Activated B cell treated with CpG ODN at 0.5 μM for 24 hours (primary cell): ENCODE measurements at regions not wholly inside any gene's neighbourhood (a gene's known extent, or its start where the extent isn't known, plus 50 kb on each side); places are given as distances from the start of the nearest gene placed in this dataset.
"Not testable (repeated sequence)": the region's sequence is repeated elsewhere in the genome, so short reads cannot be mapped to it uniquely, and the experiment has no call there.

ENCODE experiments used
- ATAC-seq: fragments of 200-7000 bp; cut with Tn5 transposase; one replicate; pipeline ENCODE4 v1.10.0; 2021; ENCODE audit warnings: low read depth, mild to moderate bottlenecking, moderate library complexity
- CTCF ChIA-PET: fragments of 350-600 bp; sonication (Branson Sonifier 250); formaldehyde crosslinking; loops from one replicate; lab custom pipeline; 2021; ENCODE audit warnings: antibody characterized with exemption; lab: Charles Lee
- POLR2A ChIA-PET: fragments of 350-600 bp; sonication (Branson Sonifier 250); formaldehyde crosslinking; loops from one replicate; lab custom pipeline; 2021; ENCODE audit warnings: antibody characterized with exemption; lab: Charles Lee
- DNase-seq: peaks from one replicate; pipeline ENCODE4 v3.0.0; 2022
- H3K27ac Mint-ChIP-seq: one replicate; pipeline ENCODE4 v1.8.0; 2020; ENCODE audit warnings: mixed read lengths
- H3K27me3 Mint-ChIP-seq: one replicate; pipeline ENCODE4 v1.8.0; 2021; ENCODE audit warnings: mixed read lengths
- H3K36me3 Mint-ChIP-seq: one replicate; pipeline ENCODE4 v1.8.0; 2021; ENCODE audit warnings: low read depth, mixed read lengths
- H3K4me1 Mint-ChIP-seq: one replicate; pipeline ENCODE4 v1.8.0; 2021; ENCODE audit warnings: mixed read lengths
- H3K4me3 Mint-ChIP-seq: one replicate; pipeline ENCODE4 v1.8.0; 2020; ENCODE audit warnings: mild to moderate bottlenecking, mixed read lengths
- H3K9me3 Mint-ChIP-seq: one replicate; pipeline ENCODE4 v1.8.0; 2020; ENCODE audit warnings: mixed read lengths
- intact Hi-C: fragments of 100-400 bp; cut with micrococcal nuclease; formaldehyde crosslinking; loops from one replicate; pipeline ENCODE4 v1.15.1; 2024
- TF ChIP-seq, protein P1 (sequence below): fragments of 200-600 bp; IDR thresholded peaks from one replicate; pipeline ENCODE4 v1.8.0; 2022; ENCODE audit warnings: antibody characterized with exemption, mild to moderate bottlenecking

DNA sequence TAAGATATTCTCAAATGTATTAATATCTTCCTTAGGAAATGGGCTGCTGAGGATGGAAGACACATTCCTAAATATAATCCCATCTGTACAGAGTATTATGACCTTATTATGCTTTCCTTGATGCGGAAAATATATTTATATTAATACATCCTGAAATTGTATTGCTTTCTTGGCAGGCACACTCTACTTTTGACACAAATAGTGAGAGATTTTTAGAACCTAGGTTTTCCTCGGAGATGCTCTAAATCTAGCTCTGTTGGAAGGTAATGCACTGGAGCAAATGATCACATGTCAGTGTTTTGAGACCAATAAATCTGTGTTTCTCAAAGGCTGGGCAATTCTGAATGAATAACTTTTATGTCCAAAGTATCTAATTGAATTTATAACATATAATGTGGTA, 94.3 kb upstream of the MAGEC2 start:
- no peaks in the 10 kb centered on the region for H3K4me1 Mint-ChIP-seq
- no peak for ATAC-seq
- no peaks in the 10 kb centered on the region for H3K27me3 Mint-ChIP-seq
- H3K9me3 Mint-ChIP-seq: peaks cover 2% of the 10 kb centered on the region
- no peak overlapping the region for H3K4me3 Mint-ChIP-seq
- ChIA-PET POLR2A (no interaction called here), CTCF (no interaction called here)
- no peak for DNase-seq
- H3K36me3 Mint-ChIP-seq: no peaks in the 10 kb centered on the region
- intact Hi-C loops: no loop called here
- no peak overlapping the region for H3K27ac Mint-ChIP-seq
- TF ChIP-seq, protein P1, sequence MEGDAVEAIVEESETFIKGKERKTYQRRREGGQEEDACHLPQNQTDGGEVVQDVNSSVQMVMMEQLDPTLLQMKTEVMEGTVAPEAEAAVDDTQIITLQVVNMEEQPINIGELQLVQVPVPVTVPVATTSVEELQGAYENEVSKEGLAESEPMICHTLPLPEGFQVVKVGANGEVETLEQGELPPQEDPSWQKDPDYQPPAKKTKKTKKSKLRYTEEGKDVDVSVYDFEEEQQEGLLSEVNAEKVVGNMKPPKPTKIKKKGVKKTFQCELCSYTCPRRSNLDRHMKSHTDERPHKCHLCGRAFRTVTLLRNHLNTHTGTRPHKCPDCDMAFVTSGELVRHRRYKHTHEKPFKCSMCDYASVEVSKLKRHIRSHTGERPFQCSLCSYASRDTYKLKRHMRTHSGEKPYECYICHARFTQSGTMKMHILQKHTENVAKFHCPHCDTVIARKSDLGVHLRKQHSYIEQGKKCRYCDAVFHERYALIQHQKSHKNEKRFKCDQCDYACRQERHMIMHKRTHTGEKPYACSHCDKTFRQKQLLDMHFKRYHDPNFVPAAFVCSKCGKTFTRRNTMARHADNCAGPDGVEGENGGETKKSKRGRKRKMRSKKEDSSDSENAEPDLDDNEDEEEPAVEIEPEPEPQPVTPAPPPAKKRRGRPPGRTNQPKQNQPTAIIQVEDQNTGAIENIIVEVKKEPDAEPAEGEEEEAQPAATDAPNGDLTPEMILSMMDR: no peak

DNA sequence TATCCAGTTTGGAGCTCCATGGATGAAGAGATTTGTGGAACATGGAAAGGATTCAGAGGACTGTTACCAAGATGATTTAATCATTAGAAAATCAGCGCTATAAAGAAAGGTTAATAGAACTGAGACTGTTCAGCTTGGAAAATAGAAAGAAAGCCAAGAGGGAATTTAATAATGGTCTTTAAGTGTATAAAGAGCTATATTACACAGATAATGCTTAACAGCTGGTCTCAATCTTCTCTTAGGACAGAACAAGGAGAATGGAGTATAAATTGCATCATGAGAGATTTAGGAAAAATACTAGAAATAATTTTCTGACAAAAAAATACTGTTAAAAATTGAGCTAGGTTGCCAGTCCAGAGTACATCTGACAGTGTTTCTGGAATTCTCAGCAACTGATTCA, 91.3 kb upstream of the MAGEC2 start:
- H3K27ac Mint-ChIP-seq: no peak overlapping the region
- H3K4me1 Mint-ChIP-seq: no peaks in the 10 kb centered on the region
- no peak overlapping the region for H3K4me3 Mint-ChIP-seq
- POLR2A ChIA-PET: no interaction called here
- DNase-seq: no peak
- H3K9me3 Mint-ChIP-seq: peaks cover 2% of the 10 kb centered on the region
- no peaks in the 10 kb centered on the region for H3K36me3 Mint-ChIP-seq
- CTCF ChIA-PET: no interaction called here
- intact Hi-C loops: no loop called here
- TF ChIP-seq, protein P1: no peak
- no peak for ATAC-seq
- H3K27me3 Mint-ChIP-seq: no peaks in the 10 kb centered on the region

DNA sequence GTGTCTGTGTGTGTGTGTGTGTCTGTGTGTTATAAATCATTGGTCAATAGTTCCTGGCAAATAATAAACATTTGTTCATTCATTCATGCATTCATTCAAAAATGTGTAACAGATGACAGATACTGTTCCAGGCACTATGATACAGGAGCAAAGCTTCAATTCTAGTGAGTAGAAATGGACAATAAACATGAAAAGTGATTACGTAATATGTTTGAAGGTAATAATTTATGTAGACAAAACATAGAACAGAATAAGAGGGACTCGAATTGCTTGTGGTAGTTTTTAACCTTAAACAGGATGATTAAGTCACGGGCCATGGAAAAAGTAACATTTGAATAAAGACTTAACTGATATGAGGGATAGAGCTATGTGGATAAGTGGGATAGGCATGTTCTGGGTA, 90.1 kb upstream of the MAGEC2 start:
- ChIA-PET POLR2A (no interaction called here), CTCF (no interaction called here)
- H3K9me3 Mint-ChIP-seq: peaks cover 2% of the 10 kb centered on the region
- TF ChIP-seq, protein P1: no peak
- ATAC-seq (no peak), DNase-seq (no peak)
- H3K4me1 Mint-ChIP-seq: no peaks in the 10 kb centered on the region
- H3K4me3 Mint-ChIP-seq: no peak overlapping the region
- no peaks in the 10 kb centered on the region for H3K27me3 Mint-ChIP-seq
- no peak overlapping the region for H3K27ac Mint-ChIP-seq
- no peaks in the 10 kb centered on the region for H3K36me3 Mint-ChIP-seq
- intact Hi-C loops: no loop called here

DNA sequence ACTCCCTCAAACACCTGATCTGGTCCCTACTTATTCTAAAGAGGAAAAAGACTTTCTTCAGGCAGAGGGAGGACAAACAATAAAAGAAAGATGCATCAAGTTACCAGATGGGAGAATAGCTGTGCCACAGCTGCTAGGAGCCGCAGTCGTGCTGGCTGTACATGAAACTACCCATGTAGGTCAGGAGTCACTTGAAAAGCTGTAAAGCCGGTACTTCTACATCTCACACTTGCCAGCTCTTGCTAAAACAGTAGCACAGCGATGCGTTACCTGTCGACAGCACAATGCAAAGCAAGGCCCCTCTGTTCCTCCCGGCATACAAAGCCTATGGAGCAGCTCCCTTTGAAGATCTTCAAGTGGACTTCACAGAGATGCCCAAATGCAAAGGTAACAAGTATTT, 65.1 kb upstream of the MAGEC2 start:
- ATAC-seq, H3K4me1 Mint-ChIP-seq, H3K9me3 Mint-ChIP-seq, H3K4me3 Mint-ChIP-seq, H3K27ac Mint-ChIP-seq, DNase-seq, CTCF ChIA-PET, H3K36me3 Mint-ChIP-seq, H3K27me3 Mint-ChIP-seq, intact Hi-C loops, POLR2A ChIA-PET: not testable (repeated sequence)

DNA sequence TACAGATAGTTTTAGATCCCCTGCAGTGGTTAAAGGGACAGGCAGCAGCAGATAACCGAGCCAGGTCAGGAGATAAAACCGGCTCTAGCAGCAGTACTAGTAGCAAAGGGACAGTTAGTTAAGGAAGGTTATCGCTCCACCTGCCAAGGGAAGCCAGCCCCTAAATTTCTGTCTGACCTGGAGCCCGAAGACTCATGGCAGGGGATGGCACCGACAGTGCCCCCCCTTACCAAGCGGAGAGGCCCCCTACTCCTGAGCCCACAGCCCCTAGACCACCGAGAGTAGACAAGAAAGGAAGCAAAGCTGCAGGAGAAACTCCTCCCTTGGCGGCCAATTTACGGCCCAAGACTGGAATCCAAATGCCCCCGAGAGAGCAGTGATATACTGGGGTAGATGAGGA, 61.3 kb upstream of the MAGEC2 start:
- CTCF ChIA-PET: no interaction called here
- TF ChIP-seq, protein P1: no peak
- H3K4me1 Mint-ChIP-seq: no peaks in the 10 kb centered on the region
- POLR2A ChIA-PET: no interaction called here
- intact Hi-C loops: no loop called here
- ATAC-seq (no peak), DNase-seq (no peak)
- no peak overlapping the region for H3K27ac Mint-ChIP-seq
- H3K27me3 Mint-ChIP-seq: no peaks in the 10 kb centered on the region
- H3K9me3 Mint-ChIP-seq: peaks cover 3% of the 10 kb centered on the region
- no peak overlapping the region for H3K4me3 Mint-ChIP-seq
- no peaks in the 10 kb centered on the region for H3K36me3 Mint-ChIP-seq

DNA sequence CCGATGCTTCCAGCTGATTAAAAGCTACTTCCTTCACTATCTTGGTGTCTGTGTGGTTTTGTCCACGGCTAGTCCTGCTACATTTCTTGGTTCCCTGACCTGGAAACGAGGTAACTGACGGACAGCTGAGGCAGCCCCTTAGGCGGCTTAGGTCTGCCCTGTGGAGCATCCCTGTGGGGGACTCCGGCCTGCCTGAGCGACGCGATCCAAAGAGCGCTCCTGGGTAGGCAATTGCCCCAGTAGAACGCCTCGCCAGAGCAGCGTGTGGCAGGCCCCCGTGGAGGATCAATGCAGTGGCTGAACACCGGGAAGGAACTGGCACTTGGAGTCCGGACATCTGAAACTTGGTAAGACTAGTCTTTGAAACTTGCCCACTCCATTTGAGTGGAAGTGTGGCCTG, 60.5 kb upstream of the MAGEC2 start:
- H3K36me3 Mint-ChIP-seq, H3K27me3 Mint-ChIP-seq, POLR2A ChIA-PET, ATAC-seq, H3K4me1 Mint-ChIP-seq, H3K27ac Mint-ChIP-seq, H3K4me3 Mint-ChIP-seq, H3K9me3 Mint-ChIP-seq, intact Hi-C loops, DNase-seq, CTCF ChIA-PET: not testable (repeated sequence)
